Gastroesophageal sphincter (tissue), 3 donors: ENCODE measurements at regions not wholly inside any gene's neighbourhood (a gene's known extent, or its start where the extent isn't known, plus 50 kb on each side); places are given as distances from the start of the nearest gene placed in this dataset.

Experiments
- EP300 ChIP-seq: sonication (generic); formaldehyde crosslinking; IDR thresholded peaks from one replicate; pipeline ENCODE4 v1.6.1; 2017; ENCODE audit warnings: antibody characterized with exemption, mild to moderate bottlenecking
- POLR2A ChIP-seq, 2 donors: fragments of 450-650 bp; IDR thresholded peaks; one replicate each; pipeline ENCODE4 v1.6.1; 2017; ENCODE audit warnings: antibody characterized with exemption in 2 of 2, mild to moderate bottlenecking in 2 of 2, moderate library complexity in 1 of 2
- POLR2AphosphoS5 ChIP-seq: sonication (generic); formaldehyde crosslinking; IDR thresholded peaks from one replicate; pipeline ENCODE4 v1.6.1; 2017; ENCODE audit warnings: antibody characterized with exemption
- TF ChIP-seq, protein P1 (sequence below), 4 experiments: fragments of 200-600 bp in 2 of 4; fragments of 450-650 bp in 2 of 4; sonication (generic) in 1 of 4; IDR thresholded peaks; one replicate each; pipeline ENCODE4 v1.5.1; 2017 to 2019; ENCODE audit warnings: antibody characterized with exemption in 4 of 4, mild to moderate bottlenecking in 2 of 4, moderate library complexity in 2 of 4

DNA sequence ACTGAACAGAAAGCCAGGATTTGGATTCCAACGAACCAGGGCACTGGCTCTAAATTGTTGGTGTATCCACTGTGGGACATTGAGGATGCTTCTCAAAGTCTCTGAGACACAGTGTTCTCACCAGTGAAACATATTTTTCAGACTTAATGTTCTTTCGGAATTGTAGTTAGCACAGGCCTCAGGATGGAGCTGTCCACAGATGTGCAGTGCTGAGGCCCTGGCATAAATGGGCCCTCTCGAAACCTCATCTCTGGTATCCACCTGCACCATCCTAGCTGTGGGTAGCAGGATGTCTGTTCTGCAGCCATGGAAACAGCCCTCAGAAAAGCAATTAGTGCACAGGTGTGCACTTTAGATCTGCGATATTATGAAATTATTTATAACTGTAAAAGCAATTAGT, 656.8 kb downstream of the TBC1D22A start:
- no peak for TF ChIP-seq POLR2AphosphoS5
- TF ChIP-seq POLR2A (IDR thresholded peaks at IDR 0.05): no peak
- TF ChIP-seq, protein P1, sequence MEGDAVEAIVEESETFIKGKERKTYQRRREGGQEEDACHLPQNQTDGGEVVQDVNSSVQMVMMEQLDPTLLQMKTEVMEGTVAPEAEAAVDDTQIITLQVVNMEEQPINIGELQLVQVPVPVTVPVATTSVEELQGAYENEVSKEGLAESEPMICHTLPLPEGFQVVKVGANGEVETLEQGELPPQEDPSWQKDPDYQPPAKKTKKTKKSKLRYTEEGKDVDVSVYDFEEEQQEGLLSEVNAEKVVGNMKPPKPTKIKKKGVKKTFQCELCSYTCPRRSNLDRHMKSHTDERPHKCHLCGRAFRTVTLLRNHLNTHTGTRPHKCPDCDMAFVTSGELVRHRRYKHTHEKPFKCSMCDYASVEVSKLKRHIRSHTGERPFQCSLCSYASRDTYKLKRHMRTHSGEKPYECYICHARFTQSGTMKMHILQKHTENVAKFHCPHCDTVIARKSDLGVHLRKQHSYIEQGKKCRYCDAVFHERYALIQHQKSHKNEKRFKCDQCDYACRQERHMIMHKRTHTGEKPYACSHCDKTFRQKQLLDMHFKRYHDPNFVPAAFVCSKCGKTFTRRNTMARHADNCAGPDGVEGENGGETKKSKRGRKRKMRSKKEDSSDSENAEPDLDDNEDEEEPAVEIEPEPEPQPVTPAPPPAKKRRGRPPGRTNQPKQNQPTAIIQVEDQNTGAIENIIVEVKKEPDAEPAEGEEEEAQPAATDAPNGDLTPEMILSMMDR (IDR thresholded peaks at IDR 0.05): no peak
- TF ChIP-seq EP300: no peak
